SK-N-SH (cell line): ENCODE measurements at regions not wholly inside any gene's neighbourhood (a gene's known extent, or its start where the extent isn't known, plus 50 kb on each side); places are given as distances from the start of the nearest gene placed in this dataset.

Experiments
- CTCF ChIA-PET: fragments of 300-600, 350-600 bp; formaldehyde crosslinking; extraction: SDS; loops from one replicate; lab custom pipeline; 2021; lab: Yijun Ruan, JAX
- POLR2A ChIA-PET: fragments of 350-600 bp; sonication (Branson Sonifier 250); formaldehyde crosslinking; extraction: SDS; loops from one replicate; lab custom pipeline; 2020; ENCODE audit warnings: antibody characterized with exemption, inconsistent platforms; lab: Yijun Ruan, JAX
- DNase-seq: peaks from one replicate; pipeline ENCODE4 v3.0.0; 2012
- H2AFZ ChIP-seq: fragments of 200-600 bp; sonication (generic); 2 replicates; pipeline ENCODE4 v1.8.1; 2016; ENCODE audit warnings: antibody characterized with exemption, mild to moderate bottlenecking, low read depth
- H3F3A ChIP-seq: fragments of 200-600 bp; sonication (generic); replicated peaks from 2 replicates; pipeline ENCODE3; 2016; ENCODE audit warnings: antibody characterized with exemption, mild to moderate bottlenecking; ENCODE audit not compliant: insufficient read depth
- H3K27ac ChIP-seq, 2 experiments: fragments of 200-500 bp in 1 of 2; fragments of 200-600 bp in 1 of 2; sonication (Bioruptor generic) in 1 of 2; sonication (generic), shearing (Covaris generic) in 1 of 2; 2 replicates each; pipeline versions ENCODE4 v1.5.1 to v1.6.1; 2014 to 2016; ENCODE audit warnings: low read depth in 2 of 2, inconsistent platforms in 1 of 2, low read length in 1 of 2, mild to moderate bottlenecking in 1 of 2, mixed read lengths in 1 of 2
- H3K27me3 ChIP-seq: fragments of 200-600 bp; sonication (generic), shearing (Covaris generic); 2 replicates; pipeline ENCODE4 v1.6.1; 2016; ENCODE audit warnings: mixed run types; ENCODE audit not compliant: insufficient read depth
- H3K36me3 ChIP-seq, 2 experiments: fragments of 200-500 bp in 1 of 2; fragments of 200-600 bp in 1 of 2; sonication (Bioruptor generic) in 1 of 2; sonication (generic) in 1 of 2; replicated peaks in 1 of 2; 2 replicates each; pipeline versions ENCODE3 to v1.5.1; 2014 to 2016; ENCODE audit warnings: low read length in 1 of 2, mild to moderate bottlenecking in 1 of 2; ENCODE audit not compliant: insufficient read depth in 2 of 2, control insufficient read depth in 1 of 2
- H3K4me1 ChIP-seq, 2 experiments: fragments of 200-500 bp in 1 of 2; fragments of 200-600 bp in 1 of 2; sonication (Bioruptor generic) in 1 of 2; sonication (generic), shearing (Covaris generic) in 1 of 2; 2 replicates each; pipeline versions ENCODE4 v1.5.1 to v1.6.1; 2014 to 2016; ENCODE audit warnings: low read depth in 1 of 2, low read length in 1 of 2, mixed run types in 1 of 2; ENCODE audit not compliant: insufficient read depth in 2 of 2, control insufficient read depth in 1 of 2
- H3K4me2 ChIP-seq: fragments of 200-600 bp; sonication (generic), shearing (Covaris generic); 2 replicates; pipeline ENCODE4 v1.6.1; 2017; ENCODE audit warnings: mixed run types
- H3K4me3 ChIP-seq, 2 experiments: fragments of 200-500 bp in 1 of 2; fragments of 200-600 bp in 1 of 2; sonication (Bioruptor generic) in 1 of 2; sonication (generic), shearing (Covaris generic) in 1 of 2; 2 replicates each; pipeline versions ENCODE4 v1.5.1 to v1.8.1; 2014 to 2016; ENCODE audit warnings: low read depth in 2 of 2, inconsistent platforms in 1 of 2, low read length in 1 of 2, mild to moderate bottlenecking in 1 of 2, mixed read lengths in 1 of 2, moderate library complexity in 1 of 2
- H3K79me2 ChIP-seq: fragments of 200-600 bp; sonication (generic); 2 replicates; pipeline ENCODE4 v1.8.1; 2017; ENCODE audit warnings: mild to moderate bottlenecking; ENCODE audit not compliant: insufficient read depth
- H3K9ac ChIP-seq: fragments of 200-600 bp; sonication (generic); 2 replicates; pipeline ENCODE4 v1.6.1; 2017; ENCODE audit warnings: mixed run types
- H3K9me2 ChIP-seq: fragments of 200-600 bp; sonication (generic); 2 replicates; pipeline ENCODE4 v1.6.1; 2017; ENCODE audit warnings: mixed run types
- H3K9me3 ChIP-seq: fragments of 200-600 bp; sonication (generic); 2 replicates; pipeline ENCODE4 v1.6.1; 2017; ENCODE audit warnings: mixed run types, mild to moderate bottlenecking, moderate library complexity
- H4K20me1 ChIP-seq: fragments of 200-600 bp; sonication (generic); 2 replicates; pipeline ENCODE4 v1.6.1; 2017; ENCODE audit warnings: mild to moderate bottlenecking, mixed run types; ENCODE audit not compliant: insufficient read depth
- EP300 ChIP-seq, 2 experiments: IDR thresholded peaks; 2 replicates each; pipeline versions ENCODE4 v1.4.0 to v1.6.1; 2012; ENCODE audit warnings: borderline replicate concordance in 1 of 2, low read depth in 1 of 2, low read length in 1 of 2
- FOSL2 ChIP-seq: IDR thresholded peaks from 2 replicates; pipeline ENCODE4 v1.4.0; 2012; ENCODE audit warnings: low read depth, mild to moderate bottlenecking, moderate library complexity, borderline replicate concordance
- FOXM1 ChIP-seq: IDR thresholded peaks from 2 replicates; pipeline ENCODE4 v1.4.0; 2012; ENCODE audit warnings: low read depth, mild to moderate bottlenecking
- MAX ChIP-seq: IDR thresholded peaks from 2 replicates; pipeline ENCODE4 v1.4.0; 2012; ENCODE audit warnings: low read depth
- MEF2A ChIP-seq: IDR thresholded peaks from 2 replicates; pipeline ENCODE4 v1.4.0; 2012; ENCODE audit warnings: low read depth, borderline replicate concordance
- NFIC ChIP-seq: IDR thresholded peaks from 2 replicates; pipeline ENCODE4 v1.4.0; 2012; ENCODE audit warnings: borderline replicate concordance
- RCOR1 ChIP-seq: fragments of 150-350 bp; IDR thresholded peaks from 2 replicates; pipeline ENCODE4 v1.6.1; 2017; ENCODE audit warnings: antibody characterized with exemption, low read length
- RXRA ChIP-seq: IDR thresholded peaks from 2 replicates; pipeline ENCODE4 v1.4.0; 2012; ENCODE audit warnings: low read depth, mild to moderate bottlenecking, borderline replicate concordance
- SIN3A ChIP-seq: IDR thresholded peaks from 2 replicates; pipeline ENCODE4 v1.6.1; 2012; ENCODE audit warnings: low read depth, mild to moderate bottlenecking, low read length, moderate library complexity, borderline replicate concordance
- TAF1 ChIP-seq: IDR thresholded peaks from 2 replicates; pipeline ENCODE4 v1.6.1; 2012; ENCODE audit warnings: low read depth, mild to moderate bottlenecking, low read length, moderate library complexity, borderline replicate concordance
- TCF12 ChIP-seq: IDR thresholded peaks from 2 replicates; pipeline ENCODE4 v1.4.0; 2012
- USF1 ChIP-seq: IDR thresholded peaks from 2 replicates; pipeline ENCODE4 v1.4.0; 2012; ENCODE audit warnings: low read depth, borderline replicate concordance
- YY1 ChIP-seq: IDR thresholded peaks from 2 replicates; pipeline ENCODE4 v1.4.0; 2012; ENCODE audit warnings: low read depth, mild to moderate bottlenecking
- ZBTB33 ChIP-seq: IDR thresholded peaks from 2 replicates; pipeline ENCODE4 v1.4.0; 2012; ENCODE audit warnings: low read depth, borderline replicate concordance
- WGBS: methylation state at CpG from one replicate; pipeline ENCODE4 v1.1.6; 2017; ENCODE audit warnings: low lambda C conversion rate; 5-methylcytosine and 5-hydroxymethylcytosine counted together
- TF ChIP-seq, protein P1 (sequence below): fragments of 200-600 bp; sonication (generic); IDR thresholded peaks from 2 replicates; pipeline ENCODE4 v1.6.1; 2017; ENCODE audit warnings: antibody characterized with exemption, mild to moderate bottlenecking, moderate library complexity

DNA sequence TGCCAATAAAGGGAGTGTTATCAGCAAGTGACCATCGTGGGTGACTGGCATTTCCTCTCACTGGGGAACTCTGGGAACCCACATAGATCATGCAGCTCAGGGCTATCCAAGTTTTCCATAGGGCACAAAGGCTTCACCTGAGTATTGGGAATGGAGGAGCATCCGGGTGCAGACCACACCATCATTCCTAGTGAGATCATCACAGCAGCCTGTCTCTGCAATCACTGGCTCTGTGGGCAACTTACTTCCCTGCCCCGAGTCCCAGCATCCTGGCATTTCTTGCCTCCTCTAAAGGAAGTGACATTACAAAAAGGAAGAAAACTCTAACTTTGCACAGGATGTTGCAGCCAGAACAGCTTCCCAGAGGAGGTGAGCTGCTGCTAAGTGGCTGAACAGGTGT, 80.6 kb upstream of the SHB start:
- Histone ChIP-seq H3K4me3 (no peak overlapping the region), H2AFZ (no peak overlapping the region), H3K4me2 (no peak overlapping the region), H3K9me3 (no peaks in the 10 kb centered on the region), H3F3A (no peaks in the 10 kb centered on the region), H3K36me3 (no peaks in the 10 kb centered on the region), H4K20me1 (no peaks in the 10 kb centered on the region), H3K79me2 (no peaks in the 10 kb centered on the region), H3K27me3 (no peaks in the 10 kb centered on the region), H3K27ac (no peak overlapping the region), H3K9me2 (no peaks in the 10 kb centered on the region), H3K9ac (no peak overlapping the region), H3K4me1 (peaks cover 0 to 14% of the 10 kb centered on the region in 2 experiments; a peak in 2 of 4 replicates)
- WGBS, result 41% methylated on average over 2 of the region's 3 CpGs
- POLR2A ChIA-PET, result no interaction called here
- DNase-seq, result no peak
- CTCF ChIA-PET, result interaction anchor here (0.6 to 1.5 kb wide), 4 partner anchors 11 to 154 kb away, joined by 3 to 4 read pairs (median 3); no protein-coding TSS in a partner anchor
- TF ChIP-seq, protein P1, sequence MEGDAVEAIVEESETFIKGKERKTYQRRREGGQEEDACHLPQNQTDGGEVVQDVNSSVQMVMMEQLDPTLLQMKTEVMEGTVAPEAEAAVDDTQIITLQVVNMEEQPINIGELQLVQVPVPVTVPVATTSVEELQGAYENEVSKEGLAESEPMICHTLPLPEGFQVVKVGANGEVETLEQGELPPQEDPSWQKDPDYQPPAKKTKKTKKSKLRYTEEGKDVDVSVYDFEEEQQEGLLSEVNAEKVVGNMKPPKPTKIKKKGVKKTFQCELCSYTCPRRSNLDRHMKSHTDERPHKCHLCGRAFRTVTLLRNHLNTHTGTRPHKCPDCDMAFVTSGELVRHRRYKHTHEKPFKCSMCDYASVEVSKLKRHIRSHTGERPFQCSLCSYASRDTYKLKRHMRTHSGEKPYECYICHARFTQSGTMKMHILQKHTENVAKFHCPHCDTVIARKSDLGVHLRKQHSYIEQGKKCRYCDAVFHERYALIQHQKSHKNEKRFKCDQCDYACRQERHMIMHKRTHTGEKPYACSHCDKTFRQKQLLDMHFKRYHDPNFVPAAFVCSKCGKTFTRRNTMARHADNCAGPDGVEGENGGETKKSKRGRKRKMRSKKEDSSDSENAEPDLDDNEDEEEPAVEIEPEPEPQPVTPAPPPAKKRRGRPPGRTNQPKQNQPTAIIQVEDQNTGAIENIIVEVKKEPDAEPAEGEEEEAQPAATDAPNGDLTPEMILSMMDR, result no peak
- TF ChIP-seq ZBTB33 (no peak), SIN3A (no peak), TAF1 (no peak), MAX (no peak), RCOR1 (no peak), FOSL2 (no peak), EP300 (IDR thresholded peaks at IDR 0.05; ENCODE audit: borderline replicate concordance in 1 of 2, low read depth in 1 of 2, low read length in 1 of 2) (no peak), TCF12 (no peak), YY1 (no peak), USF1 (no peak), FOXM1 (no peak), NFIC (no peak), RXRA (no peak)

DNA sequence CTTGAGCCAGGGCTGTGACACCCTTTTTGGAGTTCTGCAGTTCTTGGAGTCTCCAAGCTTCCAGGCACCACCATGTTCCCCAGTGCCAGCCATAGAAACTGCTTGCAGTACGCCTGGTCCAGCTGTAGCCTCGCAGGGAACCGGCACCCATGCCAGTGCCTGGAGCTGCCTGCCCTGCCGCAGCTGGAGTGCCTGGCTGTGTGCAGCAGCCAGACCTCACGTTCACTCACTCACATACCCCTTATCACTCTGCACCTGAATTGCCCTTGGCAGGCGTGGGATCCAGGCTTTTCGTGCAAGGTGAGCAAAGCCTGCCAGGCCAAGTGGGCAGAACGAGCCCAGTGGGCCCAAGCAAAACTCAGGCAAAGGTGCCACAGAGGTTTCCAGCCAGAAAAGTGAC, 77.8 kb upstream of the SHB start:
- no peak for TF ChIP-seq MEF2A
- Histone ChIP-seq H3K4me2 (no peak overlapping the region), H3K36me3 (no peaks in the 10 kb centered on the region), H3F3A (peaks cover 14% of the 10 kb centered on the region), H3K79me2 (no peaks in the 10 kb centered on the region), H3K9me2 (no peaks in the 10 kb centered on the region), H3K4me3 (no peak overlapping the region), H3K4me1 (peaks cover 11 to 17% of the 10 kb centered on the region in 2 experiments), H2AFZ (no peak overlapping the region), H3K9me3 (no peaks in the 10 kb centered on the region), H3K27me3 (no peaks in the 10 kb centered on the region), H3K9ac (no peak overlapping the region), H4K20me1 (no peaks in the 10 kb centered on the region), H3K27ac (no peak overlapping the region)
- WGBS, result 77% methylated on average over 5 of the region's 8 CpGs
- CTCF ChIA-PET, result interaction anchor here (1.1 to 2.0 kb wide), 2 partner anchors 14 to 54 kb away, joined by 3 to 8 read pairs; no protein-coding TSS in a partner anchor
- POLR2A ChIA-PET, result no interaction called here
- DNase-seq, result no peak
